ENCODE measurements at regions not wholly inside any gene's neighbourhood (a gene's known extent, or its start where the extent isn't known, plus 50 kb on each side); places are given as distances from the start of the nearest gene placed in this dataset.

- Histone ChIP-seq H3K9ac (ENCODE audit: insufficient read depth, low read length) (no peak overlapping the region), H3K4me3 (replicated peaks in 1 of 4; ENCODE audit: control extremely low read depth in 1 of 4, insufficient read depth in 1 of 4, low read depth in 3 of 4, low read length in 4 of 4) (no peak overlapping the region)
- no peak for DNase-seq (ENCODE audit: low read depth in 2 of 2)
Observed at GRCh38 chr11:134738581-134738980, 326.5 kb upstream of the B3GAT1 start.

GRCh38 chr11:134737563-134738510 is 325.8 kb upstream of the B3GAT1 start:
- Histone ChIP-seq H3K4me3 (replicated peaks in 1 of 4; ENCODE audit: control extremely low read depth in 1 of 4, insufficient read depth in 1 of 4, low read depth in 3 of 4, low read length in 4 of 4) (no peak overlapping the region), H3K4me2 (ENCODE audit: extremely low read depth, insufficient read depth, low read length) (no peak overlapping the region), H2AFZ (ENCODE audit: low read length) (no peak overlapping the region), H3K79me2 (ENCODE audit: control insufficient read depth, insufficient read depth, low read length) (no peaks in the 10 kb centered on the region), H3K9me3 (ENCODE audit: control insufficient read depth, insufficient read depth, low read depth, low read length) (no peaks in the 10 kb centered on the region), H3K27me3 (ENCODE audit: control insufficient read depth, insufficient read depth, low read length) (no peaks in the 10 kb centered on the region), H4K20me1 (ENCODE audit: control insufficient read depth, extremely low read depth, insufficient read depth, low read length) (no peaks in the 10 kb centered on the region), H3K27ac (ENCODE audit: insufficient read depth, low read length) (no peak overlapping the region), H3K4me1 (ENCODE audit: control insufficient read depth, extremely low read depth, insufficient read depth, low read length) (no peaks in the 10 kb centered on the region), H3K9ac (ENCODE audit: insufficient read depth, low read length) (no peak overlapping the region), H3K36me3 (ENCODE audit: control insufficient read depth, insufficient read depth, low read length) (no peaks in the 10 kb centered on the region)
- no peak for DNase-seq (ENCODE audit: low read depth in 2 of 2)
- TF ChIP-seq CTCF (conservative IDR thresholded peaks at IDR 0.05 in 1 of 2, IDR thresholded peaks at IDR 0.05 in 1 of 2; ENCODE audit: low read depth in 1 of 2, low read length in 2 of 2) (no peak), EZH2 (IDR thresholded peaks at IDR 0.05; ENCODE audit: low read length, missing control alignments) (no peak)

More at GRCh38 chr11:134738581-134738980, 326.5 kb upstream of the B3GAT1 start:
- Histone ChIP-seq H3K27ac (ENCODE audit: insufficient read depth, low read length) (no peak overlapping the region), H3K4me1 (ENCODE audit: control insufficient read depth, extremely low read depth, insufficient read depth, low read length) (no peaks in the 10 kb centered on the region), H4K20me1 (ENCODE audit: control insufficient read depth, extremely low read depth, insufficient read depth, low read length) (no peaks in the 10 kb centered on the region), H2AFZ (ENCODE audit: low read length) (no peak overlapping the region), H3K4me2 (ENCODE audit: extremely low read depth, insufficient read depth, low read length) (no peak overlapping the region), H3K9me3 (ENCODE audit: control insufficient read depth, insufficient read depth, low read depth, low read length) (no peaks in the 10 kb centered on the region), H3K27me3 (ENCODE audit: control insufficient read depth, insufficient read depth, low read length) (no peaks in the 10 kb centered on the region), H3K79me2 (ENCODE audit: control insufficient read depth, insufficient read depth, low read length) (no peaks in the 10 kb centered on the region), H3K36me3 (ENCODE audit: control insufficient read depth, insufficient read depth, low read length) (no peaks in the 10 kb centered on the region)
- TF ChIP-seq CTCF (conservative IDR thresholded peaks at IDR 0.05 in 1 of 2, IDR thresholded peaks at IDR 0.05 in 1 of 2; ENCODE audit: low read depth in 1 of 2, low read length in 2 of 2), result no peak
- no peak for TF ChIP-seq EZH2 (IDR thresholded peaks at IDR 0.05; ENCODE audit: low read length, missing control alignments)

- Histone ChIP-seq H4K20me1 (ENCODE audit: control insufficient read depth, extremely low read depth, insufficient read depth, low read length) (no peaks in the 10 kb centered on the region), H3K27ac (ENCODE audit: insufficient read depth, low read length) (no peak overlapping the region), H3K79me2 (ENCODE audit: control insufficient read depth, insufficient read depth, low read length) (no peaks in the 10 kb centered on the region), H3K9ac (ENCODE audit: insufficient read depth, low read length) (no peak overlapping the region), H3K36me3 (ENCODE audit: control insufficient read depth, insufficient read depth, low read length) (no peaks in the 10 kb centered on the region), H3K4me1 (ENCODE audit: control insufficient read depth, extremely low read depth, insufficient read depth, low read length) (no peaks in the 10 kb centered on the region), H3K4me2 (ENCODE audit: extremely low read depth, insufficient read depth, low read length) (no peak overlapping the region), H2AFZ (ENCODE audit: low read length) (no peak overlapping the region), H3K9me3 (ENCODE audit: control insufficient read depth, insufficient read depth, low read depth, low read length) (no peaks in the 10 kb centered on the region), H3K27me3 (ENCODE audit: control insufficient read depth, insufficient read depth, low read length) (no peaks in the 10 kb centered on the region), H3K4me3 (replicated peaks in 1 of 4; ENCODE audit: control extremely low read depth in 1 of 4, insufficient read depth in 1 of 4, low read depth in 3 of 4, low read length in 4 of 4) (no peak overlapping the region)
- DNase-seq (ENCODE audit: low read depth in 2 of 2), result no peak
- TF ChIP-seq EZH2 (IDR thresholded peaks at IDR 0.05; ENCODE audit: low read length, missing control alignments), result no peak
- no peak for TF ChIP-seq CTCF (conservative IDR thresholded peaks at IDR 0.05 in 1 of 2, IDR thresholded peaks at IDR 0.05 in 1 of 2; ENCODE audit: low read depth in 1 of 2, low read length in 2 of 2)
Observed at GRCh38 chr11:134736251-134736947, 324.4 kb upstream of the B3GAT1 start.
